HG03060 (cell line): ENCODE measurements at regions not wholly inside any gene's neighbourhood (a gene's known extent, or its start where the extent isn't known, plus 50 kb on each side); places are given as distances from the start of the nearest gene placed in this dataset.

ENCODE experiments used
- ATAC-seq: cut with Tn5 transposase; IDR thresholded peaks from one replicate; pipeline ENCODE4 v1.9.1; 2021; ENCODE audit warnings: low read depth, moderate number of reproducible peaks; ENCODE audit not compliant: unreplicated experiment

- no peak for ATAC-seq
Measured at GRCh38 chr4:123301923-123302322, 94.7 kb upstream of the SPRY1 start.

GRCh38 chr4:123304151-123304964 is 92.2 kb upstream of the SPRY1 start:
- no peak for ATAC-seq

GRCh38 chr4:123305736-123306135 is 90.9 kb upstream of the SPRY1 start:
- no peak for ATAC-seq

GRCh38 chr4:123306769-123307168 is 89.8 kb upstream of the SPRY1 start:
- ATAC-seq, result no peak

- no peak for ATAC-seq
Measured at GRCh38 chr4:123308667-123309066, 87.9 kb upstream of the SPRY1 start.

GRCh38 chr4:123312116-123312515 is 84.5 kb upstream of the SPRY1 start:
- no peak for ATAC-seq

GRCh38 chr4:123312951-123313592 is 83.5 kb upstream of the SPRY1 start:
- ATAC-seq, result no peak

- ATAC-seq, result no peak
Measured at GRCh38 chr4:123315617-123316016, 81.0 kb upstream of the SPRY1 start.

GRCh38 chr4:123317211-123317610 is 79.4 kb upstream of the SPRY1 start:
- ATAC-seq, result no peak

GRCh38 chr4:123319639-123320038 is 77.0 kb upstream of the SPRY1 start:
- no peak for ATAC-seq

GRCh38 chr4:123323998-123324397 is 72.6 kb upstream of the SPRY1 start:
- no peak for ATAC-seq

GRCh38 chr4:123325241-123325681 is 71.3 kb upstream of the SPRY1 start:
- ATAC-seq, result peak; percentile 98

- ATAC-seq, result no peak
Measured at GRCh38 chr4:123327346-123327745, 69.2 kb upstream of the SPRY1 start.

- no peak for ATAC-seq
Measured at GRCh38 chr4:123327846-123328429, 68.7 kb upstream of the SPRY1 start.

- ATAC-seq, result no peak
Measured at GRCh38 chr4:123338715-123339114, 57.9 kb upstream of the SPRY1 start.

GRCh38 chr4:123339507-123340380 is 56.9 kb upstream of the SPRY1 start:
- ATAC-seq, result no peak

GRCh38 chr4:123340381-123340701 is 56.3 kb upstream of the SPRY1 start:
- no peak for ATAC-seq

- ATAC-seq, result no peak
Measured at GRCh38 chr4:123342498-123342897, 54.1 kb upstream of the SPRY1 start.

GRCh38 chr4:123343400-123344041 is 53.1 kb upstream of the SPRY1 start:
- ATAC-seq, result no peak

GRCh38 chr4:123345137-123345934 is 51.3 kb upstream of the SPRY1 start:
- no peak for ATAC-seq
